ENCODE measurements at regions not wholly inside any gene's neighbourhood (a gene's known extent, or its start where the extent isn't known, plus 50 kb on each side); places are given as distances from the start of the nearest gene placed in this dataset.
"Not testable (repeated sequence)": the region's sequence is repeated elsewhere in the genome, so short reads cannot be mapped to it uniquely, and the experiment has no call there.

DNA sequence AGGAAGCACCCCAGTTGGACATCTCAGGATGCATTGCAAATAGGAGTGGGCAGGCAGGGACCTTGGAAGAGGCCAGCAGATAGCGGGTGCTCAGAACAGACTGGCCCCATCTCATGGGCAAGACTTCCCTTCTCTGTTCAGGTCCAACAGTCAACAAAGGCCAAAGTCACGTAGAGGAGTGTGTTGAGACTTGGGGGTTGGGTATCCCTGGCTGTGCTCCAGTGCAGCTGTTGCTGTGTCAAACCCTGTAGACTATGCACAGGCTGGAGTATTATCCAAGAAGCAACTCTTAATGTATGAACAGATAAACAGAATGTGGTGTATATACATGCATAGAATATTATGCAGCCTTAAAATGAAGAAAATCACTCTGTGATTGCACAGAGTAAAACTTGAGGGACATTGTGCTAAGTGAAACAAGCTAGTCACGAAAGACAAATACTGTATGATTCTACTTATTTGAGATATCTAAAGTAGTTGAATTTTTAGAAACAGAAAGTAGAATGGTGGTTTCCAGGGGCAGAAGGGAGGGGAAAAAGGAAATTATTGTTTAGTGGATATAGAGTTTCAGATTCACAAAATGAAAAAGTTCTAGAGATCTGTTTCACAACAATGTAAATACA lies 192.1 kb upstream of the LCORL start:
- no peak for DNase-seq

- no peak for DNase-seq
Measured at GRCh38 chr4:18209448-18209847, 187.9 kb upstream of the LCORL start.

DNA sequence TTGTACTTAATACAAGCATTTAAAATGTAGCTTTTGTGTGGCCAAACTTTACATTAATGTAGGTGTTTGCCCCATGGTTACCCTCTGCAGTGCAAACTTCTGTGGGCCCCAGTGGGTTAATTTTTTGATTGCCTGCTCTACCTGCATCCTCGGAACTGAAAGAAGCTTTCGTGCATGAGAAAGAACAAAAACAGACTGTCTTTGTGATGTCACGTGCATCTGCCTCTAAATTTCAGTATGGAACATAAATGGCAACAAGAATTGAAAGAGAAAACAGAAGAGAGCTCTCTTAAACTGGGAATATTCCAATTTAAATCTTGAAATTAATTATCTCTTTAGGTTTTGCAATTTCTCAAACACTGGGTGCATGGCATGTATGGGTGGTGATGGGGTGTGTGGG lies 182.4 kb upstream of the LCORL start:
- DNase-seq = no peak

DNA sequence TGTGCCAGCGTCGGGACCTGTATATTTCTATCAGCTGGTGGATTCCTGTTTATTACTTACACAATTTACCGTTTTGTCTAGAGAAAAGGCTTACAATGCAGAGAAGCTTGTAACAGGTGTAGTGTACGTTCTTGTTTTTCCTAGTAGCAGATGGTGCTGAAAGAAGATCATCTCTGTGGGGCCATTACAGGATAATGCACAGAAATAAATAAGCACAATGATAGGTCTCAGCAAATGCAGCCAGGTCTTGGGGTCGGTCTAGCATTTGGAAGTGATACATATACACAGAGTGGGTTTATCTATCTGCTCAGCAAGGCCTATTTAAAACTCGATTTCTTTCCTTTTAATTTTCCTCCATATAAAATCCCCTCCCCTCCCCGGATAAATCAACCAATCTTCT lies 180.9 kb upstream of the LCORL start:
- no peak for DNase-seq

GRCh38 chr4:18201885-18202284 lies 180.3 kb upstream of the LCORL start:
- no peak for DNase-seq

DNA sequence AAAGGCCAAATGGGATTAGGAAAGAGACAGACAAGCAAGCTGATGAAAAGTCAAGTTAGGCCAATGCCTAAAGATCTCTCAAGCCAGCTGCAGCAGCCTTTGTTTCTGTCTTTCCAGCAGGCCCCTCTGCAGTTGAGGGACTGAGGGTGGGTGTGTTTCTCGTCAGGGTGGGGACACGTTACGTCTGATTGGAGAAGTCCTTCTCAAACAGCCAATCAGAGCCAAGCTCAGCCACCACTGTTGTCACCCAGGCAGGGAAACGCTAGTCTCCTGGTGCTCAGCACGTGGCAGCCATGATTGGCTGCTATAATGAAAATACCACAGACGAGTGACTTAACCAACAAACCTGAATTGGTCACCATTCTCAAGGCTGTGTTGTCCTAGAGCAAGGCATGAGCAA lies 177.1 kb upstream of the LCORL start:
- DNase-seq = no peak

GRCh38 chr4:18197467-18197866 lies 175.9 kb upstream of the LCORL start:
- DNase-seq = no peak

- no peak for DNase-seq
Measured at GRCh38 chr4:18194278-18194677, 172.7 kb upstream of the LCORL start.

- DNase-seq = no peak
Measured at GRCh38 chr4:18192901-18193300, 171.3 kb upstream of the LCORL start.

- DNase-seq = no peak
Measured at GRCh38 chr4:18185491-18185890, 163.9 kb upstream of the LCORL start.

DNA sequence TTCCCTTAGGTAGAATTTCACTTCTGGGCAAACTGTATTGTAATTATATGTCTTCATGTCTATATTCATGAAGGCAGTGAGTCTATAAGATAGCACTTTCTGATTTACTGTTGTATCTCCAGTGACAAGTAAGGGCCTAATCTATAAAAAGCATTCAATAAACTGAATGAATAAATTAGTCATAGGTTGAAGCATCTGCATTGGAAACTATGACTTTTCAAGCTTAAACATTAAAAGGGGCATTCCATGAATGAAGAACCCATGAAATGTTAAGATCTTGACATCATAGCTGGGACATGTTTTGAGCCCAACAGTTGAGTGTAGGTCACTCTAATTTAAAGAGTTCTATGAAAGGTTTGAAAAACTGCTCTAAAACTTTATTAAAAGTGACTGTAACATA lies 159.3 kb upstream of the LCORL start:
- no peak for DNase-seq

DNA sequence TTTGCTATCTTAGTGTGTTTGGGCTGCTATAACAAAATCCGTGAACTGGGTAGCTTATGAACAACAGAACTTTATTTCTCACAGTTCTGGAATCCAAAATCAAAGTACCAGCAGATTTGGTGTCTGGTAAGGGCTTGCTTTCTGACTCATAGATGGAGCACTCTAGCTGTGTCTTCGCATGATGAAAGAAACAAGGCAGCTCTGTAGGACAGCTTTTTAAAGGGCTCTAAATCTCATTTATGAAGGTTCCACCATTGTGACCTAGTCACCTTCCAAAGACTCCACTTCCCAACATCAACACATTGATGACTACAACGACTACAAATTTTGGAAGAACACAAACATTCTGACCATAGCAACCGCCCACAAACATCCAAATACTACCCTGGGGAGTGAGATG lies 158.6 kb upstream of the LCORL start:
- no peak for DNase-seq

- DNase-seq = no peak
Measured at GRCh38 chr4:18171896-18172295, 150.3 kb upstream of the LCORL start.

DNA sequence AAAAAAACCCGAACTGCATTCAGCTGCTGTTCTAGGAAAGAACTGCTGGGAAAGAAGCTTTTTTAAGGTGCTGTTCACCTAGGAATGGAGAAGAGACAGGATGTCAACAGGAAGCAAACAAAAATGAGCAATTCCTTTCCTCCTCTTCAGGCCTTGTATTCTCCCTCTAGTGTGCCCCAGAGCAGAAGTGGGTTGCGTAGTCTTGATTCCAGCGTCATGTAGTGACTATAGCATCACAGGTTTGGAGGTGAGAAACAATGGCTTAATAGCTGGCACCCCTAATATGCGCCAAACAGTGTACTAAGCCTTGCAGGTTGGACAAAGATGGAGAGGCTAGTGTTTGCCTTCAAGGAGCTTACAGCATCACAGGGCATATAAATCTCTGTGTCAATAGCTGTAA lies 146.3 kb upstream of the LCORL start:
- no peak for DNase-seq

GRCh38 chr4:18166925-18167324 lies 145.4 kb upstream of the LCORL start:
- no peak for DNase-seq

DNA sequence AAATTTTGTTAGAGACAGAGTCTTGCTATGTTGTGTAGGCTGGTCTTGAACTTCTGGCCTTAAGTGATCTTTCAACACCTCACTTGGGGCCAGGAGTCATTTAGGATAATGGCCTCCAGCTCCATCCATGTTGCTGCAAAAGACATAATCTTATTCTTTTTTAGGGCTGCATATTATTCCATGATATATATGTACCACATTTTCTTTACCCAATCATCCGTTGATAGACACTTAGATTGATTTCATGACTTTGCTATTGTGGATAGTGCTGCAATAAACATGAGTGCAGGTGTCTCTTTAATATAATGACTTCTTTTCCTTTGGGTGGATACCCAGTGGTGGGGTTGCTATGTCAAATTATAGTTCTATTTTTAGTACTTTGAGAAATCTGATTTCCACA lies 140.9 kb upstream of the LCORL start:
- DNase-seq = no peak

DNA sequence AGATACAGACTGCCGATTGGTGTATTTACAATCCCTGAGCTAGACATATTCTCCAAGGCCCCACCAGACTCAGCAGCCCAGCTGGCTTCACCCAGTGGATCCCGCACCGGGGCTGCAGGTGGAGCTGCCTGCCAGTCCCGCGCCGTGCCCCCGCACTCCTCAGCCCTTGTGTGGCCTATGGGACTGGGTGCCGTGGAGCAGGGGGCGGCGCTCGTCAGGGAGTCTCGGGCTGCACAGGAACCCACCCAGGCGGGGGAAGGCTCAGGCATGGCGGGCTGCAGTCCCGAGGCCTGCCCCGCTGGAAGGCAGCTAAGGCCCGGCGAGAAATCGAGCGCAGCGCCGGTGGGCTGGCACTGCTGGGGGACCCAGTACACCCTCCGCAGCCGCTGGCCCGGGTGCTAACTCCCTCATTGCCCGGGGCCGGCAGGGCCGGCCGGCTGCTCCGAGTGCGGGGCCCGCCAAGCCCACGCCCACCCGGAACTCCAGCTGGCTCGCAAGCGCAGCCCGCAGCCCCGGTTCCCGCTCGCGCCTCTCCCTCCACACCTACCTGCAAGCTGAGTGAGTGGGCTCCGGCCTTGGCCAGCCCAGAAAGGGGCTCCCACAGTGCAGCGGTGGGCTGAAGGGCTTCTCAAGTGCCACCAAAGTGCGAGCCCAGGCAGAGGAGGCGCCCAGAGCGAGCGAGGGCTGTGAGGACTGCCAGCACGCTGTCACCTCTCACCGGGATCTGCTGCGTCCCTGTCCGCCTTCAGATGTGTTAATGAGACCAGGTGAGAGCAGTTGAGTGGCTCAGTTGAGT lies 137.8 kb upstream of the LCORL start:
- not testable (repeated sequence) for DNase-seq

GRCh38 chr4:18155067-18156041 lies 133.8 kb upstream of the LCORL start:
- DNase-seq = no peak

GRCh38 chr4:18138076-18138665 lies 116.6 kb upstream of the LCORL start:
- no peak for DNase-seq

DNA sequence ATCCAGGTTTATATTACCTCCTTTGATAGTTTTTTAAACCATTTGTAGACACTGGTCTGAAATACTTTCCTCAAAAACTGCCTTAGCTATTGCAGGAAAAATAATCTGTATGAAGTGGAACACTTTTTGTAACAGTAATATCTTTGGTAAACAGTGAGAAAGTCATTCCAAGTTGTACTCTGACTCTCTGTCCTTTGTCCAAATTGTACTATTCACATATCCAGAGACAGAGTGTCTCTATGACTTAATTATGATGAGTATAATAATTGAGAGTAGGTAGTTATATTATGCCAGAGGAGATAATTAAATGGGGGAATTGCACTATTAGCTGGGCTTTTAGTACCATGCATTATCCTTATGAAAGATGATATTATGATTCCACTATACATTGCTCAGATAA lies 112.6 kb upstream of the LCORL start:
- DNase-seq = no peak

GRCh38 chr4:18130256-18130655 lies 108.7 kb upstream of the LCORL start:
- DNase-seq = no peak

DNA sequence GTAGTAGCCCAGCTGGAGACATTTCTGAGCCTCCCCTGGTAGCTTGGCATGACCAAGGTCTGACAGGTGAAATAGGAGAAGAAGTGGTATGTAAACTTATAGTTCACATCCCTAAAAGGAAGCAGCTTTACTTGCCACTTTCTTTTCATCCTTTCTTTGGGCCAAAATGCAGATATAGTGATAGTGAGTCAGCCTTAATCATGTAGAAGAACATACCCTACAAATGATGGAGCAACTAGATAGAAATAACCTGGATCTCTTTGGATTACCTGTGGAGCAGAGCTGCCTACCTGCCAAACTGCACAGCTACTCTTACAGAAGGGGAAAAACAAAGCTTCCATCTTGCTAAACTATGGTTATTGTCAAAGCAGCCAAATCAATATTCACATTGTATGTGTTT lies 106.7 kb upstream of the LCORL start:
- DNase-seq = no peak

All from anterior cingulate cortex (tissue), 58 donors.